ENCODE measurements at regions not wholly inside any gene's neighbourhood (a gene's known extent, or its start where the extent isn't known, plus 50 kb on each side); places are given as distances from the start of the nearest gene placed in this dataset.

DNA sequence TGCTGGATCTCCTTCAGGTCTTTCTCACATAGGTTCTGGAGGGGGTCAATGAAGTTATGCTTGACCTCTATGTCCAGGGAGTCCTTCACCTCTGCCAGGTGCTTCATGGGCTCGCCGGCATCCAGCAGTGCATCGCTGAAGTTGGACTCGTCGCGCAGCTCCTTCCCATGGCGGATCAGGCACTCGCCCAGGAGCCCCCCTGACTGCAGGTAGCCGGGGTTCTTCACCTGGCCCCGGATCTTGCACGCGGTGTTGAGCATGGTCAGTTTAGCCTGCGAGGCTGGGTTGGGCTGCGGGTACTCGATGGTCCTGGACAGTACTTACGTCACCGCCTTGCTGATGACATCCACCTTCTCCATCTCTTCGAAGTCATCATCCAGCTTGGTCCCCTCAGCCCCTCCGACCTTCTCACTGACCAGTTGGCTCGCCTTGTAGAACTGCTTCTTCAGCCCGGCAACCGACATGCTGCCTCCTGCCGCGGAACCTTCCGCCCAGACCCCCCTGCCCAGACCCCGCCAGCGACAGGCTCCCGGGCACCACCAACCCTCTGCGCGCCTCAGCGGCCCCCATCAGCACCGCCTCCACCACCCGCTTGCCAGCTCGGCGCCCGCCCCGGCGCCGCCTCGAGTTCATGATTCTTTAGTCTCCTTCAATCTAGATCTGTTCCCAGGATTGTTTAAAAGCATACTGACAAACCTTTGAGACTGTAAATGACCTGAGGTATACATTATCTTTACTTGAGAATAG is 99.8 kb downstream of the KPNA2 start:
- in situ Hi-C loops (cut with MboI; ENCODE audit: low sequenced_read_pairs) = no loop called here

- in situ Hi-C loops (cut with MboI; ENCODE audit: low sequenced_read_pairs) = no loop called here
Observed at GRCh38 chr17:68141050-68141449, 105.5 kb downstream of the KPNA2 start.

DNA sequence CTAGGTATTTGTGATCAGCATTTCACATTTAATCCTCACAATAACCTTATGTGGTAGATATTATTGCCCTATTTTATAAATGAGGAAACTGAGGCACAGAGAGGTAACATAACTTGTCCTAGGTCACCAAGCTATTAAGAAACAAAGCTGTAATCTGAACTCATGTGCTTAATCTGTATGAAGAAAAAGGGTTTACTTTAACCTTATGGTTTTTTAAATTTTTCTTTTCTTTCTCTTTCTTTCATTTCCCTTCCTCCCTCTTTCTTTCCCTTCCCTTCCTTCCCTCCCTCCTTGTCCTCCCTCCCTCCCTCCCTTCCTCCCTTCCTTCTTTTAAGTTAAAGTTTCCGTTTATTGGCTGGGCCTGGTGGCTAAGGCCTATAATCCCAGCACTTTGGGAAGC is 105.2 kb upstream of the AMZ2 start:
- in situ Hi-C loops (cut with MboI; ENCODE audit: low sequenced_read_pairs) = no loop called here

- in situ Hi-C loops (cut with MboI; ENCODE audit: low sequenced_read_pairs) = no loop called here
Observed at GRCh38 chr17:68143425-68143824, 104.4 kb upstream of the AMZ2 start.

DNA sequence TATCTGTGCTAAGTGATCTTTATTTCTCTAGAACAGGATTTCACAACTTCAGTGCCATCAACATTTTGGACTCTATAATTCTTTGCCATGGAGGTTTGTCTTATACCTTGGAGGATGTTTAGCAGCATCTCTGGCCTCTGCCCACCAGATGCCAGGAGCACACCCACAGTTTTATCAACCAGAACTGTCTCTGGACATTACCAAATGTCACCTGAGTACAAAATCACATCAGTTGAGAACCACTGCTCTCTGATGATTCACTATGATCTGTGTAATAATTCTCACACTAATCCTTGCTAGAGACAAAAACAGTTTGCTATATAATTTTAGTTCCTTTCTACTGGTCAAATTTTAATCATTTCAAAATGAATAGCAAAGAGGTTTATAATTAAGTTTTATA is 102.8 kb upstream of the AMZ2 start:
- in situ Hi-C loops (cut with MboI; ENCODE audit: low sequenced_read_pairs) = no loop called here

- in situ Hi-C loops (cut with MboI; ENCODE audit: low sequenced_read_pairs) = no loop called here
Observed at GRCh38 chr17:68148936-68149335, 98.9 kb upstream of the AMZ2 start.

GRCh38 chr17:68152161-68152571 is 95.7 kb upstream of the AMZ2 start:
- in situ Hi-C loops (cut with MboI; ENCODE audit: low sequenced_read_pairs) = loop anchor here (25.0 kb wide), 1 partner anchor 585 kb away; no protein-coding TSS in a partner anchor

GRCh38 chr17:68155692-68156091 is 92.2 kb upstream of the AMZ2 start:
- in situ Hi-C loops (cut with MboI; ENCODE audit: low sequenced_read_pairs) = loop anchor here (25.0 kb wide), 1 partner anchor 582 kb away; no protein-coding TSS in a partner anchor

- in situ Hi-C loops (cut with MboI; ENCODE audit: low sequenced_read_pairs) = loop anchor here (25.0 kb wide), 1 partner anchor 575 kb away; no protein-coding TSS in a partner anchor
Observed at GRCh38 chr17:68161644-68162428, 86.0 kb upstream of the AMZ2 start.

DNA sequence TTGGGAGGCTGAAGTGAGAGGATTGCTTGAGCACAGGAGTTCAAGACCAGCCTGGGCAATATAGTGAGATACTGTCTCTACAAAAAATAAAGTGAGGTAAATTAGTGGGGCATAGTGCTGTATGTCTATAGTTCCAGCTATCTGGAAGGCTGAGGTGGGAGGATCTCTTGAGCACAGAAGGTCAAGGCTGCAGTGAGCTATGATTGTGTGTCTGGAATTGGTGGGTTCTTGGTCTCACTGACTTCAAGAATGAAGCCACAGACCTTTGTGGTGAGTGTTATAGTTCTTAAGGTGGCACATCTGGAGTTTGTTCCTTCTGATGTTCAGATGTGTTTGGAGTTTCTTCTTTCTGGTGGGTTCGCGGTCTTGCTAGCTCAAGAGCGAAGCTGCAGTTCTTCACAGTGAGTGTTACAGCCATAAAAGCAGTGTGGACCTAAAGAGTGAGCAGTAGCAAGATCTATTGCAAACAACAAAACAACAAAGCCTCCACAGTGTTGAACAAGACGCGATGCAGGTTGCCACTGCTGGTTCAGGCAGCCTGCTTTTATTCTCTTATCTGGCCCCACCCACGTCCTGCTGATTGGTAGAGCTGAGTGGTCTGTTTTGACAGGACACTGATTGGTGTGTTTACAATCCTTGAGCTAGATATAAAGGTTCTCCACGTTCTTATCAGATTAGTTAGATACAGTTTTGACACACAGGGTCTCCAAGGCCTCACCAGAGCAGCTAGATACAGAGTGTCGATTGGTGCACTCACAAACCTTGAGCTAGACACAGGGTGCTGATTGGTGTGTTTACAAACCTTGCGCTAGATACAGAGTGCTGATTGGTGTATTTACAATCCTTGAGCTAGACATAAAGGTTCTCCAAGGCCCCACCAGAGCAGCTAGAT is 79.3 kb upstream of the AMZ2 start:
- in situ Hi-C loops (cut with MboI; ENCODE audit: low sequenced_read_pairs) = loop anchor here (25.0 kb wide), 1 partner anchor 569 kb away; no protein-coding TSS in a partner anchor

GRCh38 chr17:68169165-68169821 is 78.5 kb upstream of the AMZ2 start:
- in situ Hi-C loops (cut with MboI; ENCODE audit: low sequenced_read_pairs) = loop anchor here (25.0 kb wide), 1 partner anchor 568 kb away; no protein-coding TSS in a partner anchor

DNA sequence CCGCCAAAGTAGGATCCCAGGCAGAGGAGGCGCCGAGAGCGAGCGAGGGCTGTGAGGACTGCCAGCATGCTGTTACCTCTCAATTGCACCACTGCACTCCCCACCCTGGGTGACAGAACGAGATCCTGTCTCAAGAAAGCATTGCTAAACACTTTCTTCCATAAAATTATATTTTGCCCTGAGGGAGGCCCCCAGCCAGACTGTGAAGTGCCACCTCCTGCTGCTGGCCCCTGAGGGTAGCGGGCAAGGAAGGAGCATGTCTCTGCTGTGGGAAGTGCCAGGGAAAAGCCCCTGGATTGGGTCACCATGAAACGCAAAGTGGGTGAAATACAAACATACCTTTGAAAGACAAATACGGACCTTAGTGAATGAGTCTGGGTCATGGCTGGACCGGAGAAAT is 78.0 kb upstream of the AMZ2 start:
- in situ Hi-C loops (cut with MboI; ENCODE audit: low sequenced_read_pairs) = loop anchor here (25.0 kb wide), 1 partner anchor 567 kb away; no protein-coding TSS in a partner anchor

DNA sequence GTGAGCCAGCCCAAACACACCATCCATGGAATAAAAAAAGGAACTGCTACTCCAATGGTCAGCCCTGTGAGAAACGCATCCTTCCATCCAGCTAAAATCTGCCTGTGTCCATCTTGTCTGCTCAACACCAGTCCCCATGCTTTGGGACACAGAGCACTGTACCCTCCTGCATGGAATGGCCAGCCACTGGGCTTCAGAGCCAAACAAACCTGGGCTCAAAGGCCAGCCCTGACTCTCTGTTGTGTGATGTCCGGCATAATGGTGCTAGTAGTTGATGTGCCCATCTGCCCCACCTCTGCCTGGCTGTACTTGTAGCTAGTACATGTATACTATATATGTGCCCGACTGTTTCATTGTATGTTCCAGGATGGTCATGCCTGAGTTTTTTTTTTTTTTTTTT is 77.6 kb upstream of the AMZ2 start:
- in situ Hi-C loops (cut with MboI; ENCODE audit: low sequenced_read_pairs) = loop anchor here (25.0 kb wide), 1 partner anchor 567 kb away; no protein-coding TSS in a partner anchor

- in situ Hi-C loops (cut with MboI; ENCODE audit: low sequenced_read_pairs) = loop anchor here (25.0 kb wide), 1 partner anchor 565 kb away; no protein-coding TSS in a partner anchor
Observed at GRCh38 chr17:68172461-68172954, 75.3 kb upstream of the AMZ2 start.

DNA sequence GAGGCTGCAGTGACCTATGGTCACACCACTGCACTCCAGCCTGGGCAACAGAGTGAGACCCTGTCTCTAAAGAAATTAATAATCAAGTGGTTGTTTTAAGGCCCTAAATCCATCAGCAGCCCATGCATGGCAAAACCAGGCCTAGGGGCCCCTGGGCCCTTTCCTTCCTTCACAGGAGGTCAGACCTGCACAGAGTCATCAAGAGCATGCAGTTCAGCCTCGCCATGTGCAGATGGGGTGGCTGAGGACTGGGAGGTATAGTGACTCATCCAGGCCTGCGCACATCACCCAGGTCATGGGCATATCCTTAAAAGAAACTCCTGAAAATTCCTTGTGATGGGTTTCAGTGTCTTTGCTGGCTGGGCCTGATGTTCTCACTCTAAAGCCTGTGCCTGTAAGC is 72.4 kb upstream of the AMZ2 start:
- in situ Hi-C loops (cut with MboI; ENCODE audit: low sequenced_read_pairs) = no loop called here

DNA sequence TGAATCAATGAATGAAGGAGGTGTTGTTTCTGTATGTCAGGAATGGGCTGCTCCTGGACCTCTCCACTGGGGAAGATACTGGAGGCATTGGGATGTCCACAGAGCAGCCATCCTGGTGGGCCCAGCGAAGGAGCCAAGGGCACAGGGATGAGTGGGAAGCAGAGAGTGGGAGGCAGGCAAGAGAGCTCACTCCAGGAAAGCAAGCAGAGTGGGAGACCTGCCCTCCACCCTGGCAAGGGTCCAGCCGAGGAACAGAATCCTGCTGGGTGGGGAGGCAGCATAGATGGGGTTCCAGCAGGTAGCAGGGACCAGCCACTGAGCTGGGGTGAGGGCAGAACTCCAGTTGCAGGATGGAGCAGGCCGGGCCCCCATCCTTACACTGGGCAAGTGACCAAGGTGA is 71.9 kb upstream of the AMZ2 start:
- in situ Hi-C loops (cut with MboI; ENCODE audit: low sequenced_read_pairs) = no loop called here

GRCh38 chr17:68176718-68177117 is 71.1 kb upstream of the AMZ2 start:
- in situ Hi-C loops (cut with MboI; ENCODE audit: low sequenced_read_pairs) = no loop called here

- in situ Hi-C loops (cut with MboI; ENCODE audit: low sequenced_read_pairs) = no loop called here
Observed at GRCh38 chr17:68178831-68179230, 69.0 kb upstream of the AMZ2 start.

- in situ Hi-C loops (cut with MboI; ENCODE audit: low sequenced_read_pairs) = no loop called here
Observed at GRCh38 chr17:68179236-68179925, 68.5 kb upstream of the AMZ2 start.

DNA sequence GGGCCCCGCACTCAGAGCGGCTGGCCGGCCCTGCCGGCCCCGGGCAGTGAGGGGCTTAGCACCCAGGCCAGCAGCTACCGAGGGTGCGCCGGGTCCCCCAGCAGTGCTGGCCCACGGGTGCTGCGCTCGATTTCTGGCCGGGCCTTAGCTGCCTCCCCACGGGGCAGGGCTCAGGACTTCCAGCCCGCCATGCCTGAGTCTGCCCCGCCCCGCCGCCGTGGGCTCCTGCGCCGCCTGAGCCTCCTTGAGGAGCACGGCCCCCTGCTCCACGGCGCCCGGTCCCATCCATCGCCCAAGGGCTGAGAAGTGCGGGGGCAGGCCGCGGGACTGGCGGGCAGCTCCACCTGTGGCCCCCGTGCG is 67.9 kb upstream of the AMZ2 start:
- in situ Hi-C loops (cut with MboI; ENCODE audit: low sequenced_read_pairs) = no loop called here
